A172 (cell line): ENCODE measurements at regions not wholly inside any gene's neighbourhood (a gene's known extent, or its start where the extent isn't known, plus 50 kb on each side); places are given as distances from the start of the nearest gene placed in this dataset.
A peak's percentile ranks its signal among the peaks of the same experiment; 100 is the strongest.
"Not testable (repeated sequence)": the region's sequence is repeated elsewhere in the genome, so short reads cannot be mapped to it uniquely, and the experiment has no call there.

Experiments
- DNase-seq: peaks from one replicate; pipeline ENCODE4 v3.0.0-alpha.2; 2015; ENCODE audit warnings: low spot score

- not testable (repeated sequence) for DNase-seq
Measured at GRCh38 chr17:20681746-20682722, 102.5 kb downstream of the CDRT15L2 start.

- DNase-seq, result not testable (repeated sequence)
Measured at GRCh38 chr17:20683651-20684229, 104.2 kb downstream of the CDRT15L2 start.

GRCh38 chr17:20684975-20685374 is 105.5 kb downstream of the CDRT15L2 start:
- not testable (repeated sequence) for DNase-seq

GRCh38 chr17:20687584-20687983 is 108.1 kb downstream of the CDRT15L2 start:
- not testable (repeated sequence) for DNase-seq

- not testable (repeated sequence) for DNase-seq
Measured at GRCh38 chr17:20689170-20689749, 109.7 kb downstream of the CDRT15L2 start.

GRCh38 chr17:20692706-20693105 is 113.2 kb downstream of the CDRT15L2 start:
- not testable (repeated sequence) for DNase-seq

- DNase-seq, result not testable (repeated sequence)
Measured at GRCh38 chr17:20695871-20696270, 116.3 kb downstream of the CDRT15L2 start.

- peak; percentile 25 for DNase-seq
Measured at GRCh38 chr17:20698463-20699206, 119.1 kb downstream of the CDRT15L2 start.

GRCh38 chr17:20700528-20700927 is 121.0 kb downstream of the CDRT15L2 start:
- peak; percentile 69 for DNase-seq

- DNase-seq, result peak; percentile 13
Measured at GRCh38 chr17:20701366-20701765, 121.8 kb downstream of the CDRT15L2 start.

GRCh38 chr17:20702692-20703091 is 123.2 kb downstream of the CDRT15L2 start:
- no peak for DNase-seq

- no peak for DNase-seq
Measured at GRCh38 chr17:20703781-20704180, 124.3 kb downstream of the CDRT15L2 start.

GRCh38 chr17:20705186-20705585 is 125.7 kb downstream of the CDRT15L2 start:
- DNase-seq, result not testable (repeated sequence)

- DNase-seq, result no peak
Measured at GRCh38 chr17:20706751-20707373, 127.3 kb downstream of the CDRT15L2 start.

GRCh38 chr17:20708821-20709220 is 129.3 kb downstream of the CDRT15L2 start:
- not testable (repeated sequence) for DNase-seq

- not testable (repeated sequence) for DNase-seq
Measured at GRCh38 chr17:20716481-20716880, 137.0 kb downstream of the CDRT15L2 start.

- peak; percentile 4 for DNase-seq
Measured at GRCh38 chr17:20721171-20721570, 141.6 kb downstream of the CDRT15L2 start.

GRCh38 chr17:20724391-20724790 is 144.9 kb downstream of the CDRT15L2 start:
- not testable (repeated sequence) for DNase-seq

- not testable (repeated sequence) for DNase-seq
Measured at GRCh38 chr17:20727201-20727600, 147.7 kb downstream of the CDRT15L2 start.

GRCh38 chr17:20728181-20728580 is 148.7 kb downstream of the CDRT15L2 start:
- no peak for DNase-seq

- not testable (repeated sequence) for DNase-seq
Measured at GRCh38 chr17:20731131-20731530, 151.6 kb downstream of the CDRT15L2 start.
